ENCODE measurements at regions not wholly inside any gene's neighbourhood (a gene's known extent, or its start where the extent isn't known, plus 50 kb on each side); places are given as distances from the start of the nearest gene placed in this dataset.
A peak's percentile ranks its signal among the peaks of the same experiment; 100 is the strongest.

GRCh38 chr4:56222514-56222913 is 164.8 kb downstream of the AASDH start:
- DNase-seq (ENCODE audit: low read depth): no peak
- TF ChIP-seq CTCF (IDR thresholded peaks at IDR 0.05; ENCODE audit: low read length, missing control alignments): no peak
- H3K4me3 ChIP-seq (replicated peaks; ENCODE audit: low read depth, low read length): no peak overlapping the region

GRCh38 chr4:56220261-56220660 is 167.0 kb downstream of the AASDH start:
- no peak for DNase-seq (ENCODE audit: low read depth)
- no peak for TF ChIP-seq CTCF (IDR thresholded peaks at IDR 0.05; ENCODE audit: low read length, missing control alignments)
- H3K4me3 ChIP-seq (replicated peaks; ENCODE audit: low read depth, low read length): no peak overlapping the region

GRCh38 chr4:56219447-56219846 is 167.8 kb downstream of the AASDH start:
- no peak for TF ChIP-seq CTCF (IDR thresholded peaks at IDR 0.05; ENCODE audit: low read length, missing control alignments)
- DNase-seq (ENCODE audit: low read depth): no peak
- no peak overlapping the region for H3K4me3 ChIP-seq (replicated peaks; ENCODE audit: low read depth, low read length)

- TF ChIP-seq CTCF (IDR thresholded peaks at IDR 0.05; ENCODE audit: low read length, missing control alignments): no peak
Measured at GRCh38 chr4:56218230-56218895, 168.9 kb downstream of the AASDH start.

GRCh38 chr4:56217343-56217890 is 169.9 kb downstream of the AASDH start:
- H3K4me3 ChIP-seq (replicated peaks; ENCODE audit: low read depth, low read length): no peak overlapping the region
- no peak for DNase-seq (ENCODE audit: low read depth)
- TF ChIP-seq CTCF (IDR thresholded peaks at IDR 0.05; ENCODE audit: low read length, missing control alignments): no peak

More at GRCh38 chr4:56218230-56218895, 168.9 kb downstream of the AASDH start:
- no peak for DNase-seq (ENCODE audit: low read depth)
- H3K4me3 ChIP-seq (replicated peaks; ENCODE audit: low read depth, low read length): no peak overlapping the region

GRCh38 chr4:56215901-56216300 is 171.4 kb downstream of the AASDH start:
- TF ChIP-seq CTCF (IDR thresholded peaks at IDR 0.05; ENCODE audit: low read length, missing control alignments): no peak
- H3K4me3 ChIP-seq (replicated peaks; ENCODE audit: low read depth, low read length): no peak overlapping the region
- peak; percentile 85 for DNase-seq (ENCODE audit: low read depth)

All from fibroblast of pulmonary artery (primary cell).